HUES64 (cell line): ENCODE measurements at regions not wholly inside any gene's neighbourhood (a gene's known extent, or its start where the extent isn't known, plus 50 kb on each side); places are given as distances from the start of the nearest gene placed in this dataset.
A peak's percentile ranks its signal among the peaks of the same experiment; 100 is the strongest.
"Not testable (repeated sequence)": the region's sequence is repeated elsewhere in the genome, so short reads cannot be mapped to it uniquely, and the experiment has no call there.

Experiments
- H3K27ac ChIP-seq: 2 replicates; pipeline ENCODE4 v1.7.0; 2013; ENCODE audit warnings: low read depth, low read length, inconsistent platforms
- H3K27me3 ChIP-seq: 2 replicates; pipeline ENCODE4 v1.6.1; 2013; ENCODE audit warnings: mild to moderate bottlenecking, low read length; ENCODE audit not compliant: insufficient read depth
- H3K36me3 ChIP-seq: 2 replicates; pipeline ENCODE4 v1.6.1; 2013; ENCODE audit warnings: mild to moderate bottlenecking, low read length; ENCODE audit not compliant: insufficient read depth
- H3K4me1 ChIP-seq: 2 replicates; pipeline ENCODE4 v1.6.1; 2013; ENCODE audit warnings: mild to moderate bottlenecking, low read length, moderate library complexity; ENCODE audit not compliant: insufficient read depth
- H3K4me3 ChIP-seq: 2 replicates; pipeline ENCODE4 v1.5.1; 2013; ENCODE audit warnings: mild to moderate bottlenecking, low read length, moderate library complexity
- H3K9ac ChIP-seq: 2 replicates; pipeline ENCODE4 v1.6.1; 2013; ENCODE audit warnings: mild to moderate bottlenecking, low read depth, low read length
- H3K9me3 ChIP-seq: 2 replicates; pipeline ENCODE4 v1.6.1; 2013; ENCODE audit warnings: low read depth, low read length; ENCODE audit not compliant: insufficient read depth
- WGBS: fragments of 150-250, 120-280 bp; methylation state at CpG from one replicate; pipeline ENCODE4 v1.1.7; 2013; ENCODE audit warnings: missing lambda C conversion rate; 5-methylcytosine and 5-hydroxymethylcytosine counted together

DNA sequence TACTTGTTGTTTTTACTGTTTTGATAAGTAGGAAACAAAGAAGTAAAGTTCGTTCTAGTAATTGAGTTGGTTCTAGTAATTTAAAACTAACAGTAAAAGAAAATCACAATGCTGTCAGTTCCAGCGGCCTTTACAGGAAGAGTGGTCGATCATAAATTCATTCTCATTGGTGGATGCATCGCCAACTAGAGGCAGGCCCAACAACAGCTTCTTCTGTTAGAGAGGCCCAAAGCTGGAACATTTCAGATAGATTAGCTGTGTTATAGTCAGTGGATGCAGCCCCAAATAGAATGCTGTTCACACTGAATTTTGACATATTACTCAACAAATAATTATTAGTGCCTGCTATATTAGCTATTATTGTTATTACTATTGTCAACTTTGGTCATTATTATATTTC is 80.8 kb downstream of the ARRDC3 start:
- H3K27me3 ChIP-seq: no peaks in the 10 kb centered on the region
- no peaks in the 10 kb centered on the region for H3K4me1 ChIP-seq
- H3K9me3 ChIP-seq: no peaks in the 10 kb centered on the region
- no peak overlapping the region for H3K4me3 ChIP-seq
- H3K36me3 ChIP-seq: no peaks in the 10 kb centered on the region
- 90% methylated on average over 3 of the region's 4 CpGs for WGBS
- no peak overlapping the region for H3K9ac ChIP-seq
- H3K27ac ChIP-seq: no peak overlapping the region

GRCh38 chr5:91301106-91301846 is 81.8 kb downstream of the ARRDC3 start:
- 88% methylated on average over 4 of the region's 5 CpGs for WGBS
- Histone ChIP-seq H3K4me3 (no peak overlapping the region), H3K36me3 (no peaks in the 10 kb centered on the region), H3K27me3 (no peaks in the 10 kb centered on the region), H3K4me1 (no peaks in the 10 kb centered on the region), H3K9me3 (no peaks in the 10 kb centered on the region), H3K27ac (no peak overlapping the region), H3K9ac (no peak overlapping the region)

DNA sequence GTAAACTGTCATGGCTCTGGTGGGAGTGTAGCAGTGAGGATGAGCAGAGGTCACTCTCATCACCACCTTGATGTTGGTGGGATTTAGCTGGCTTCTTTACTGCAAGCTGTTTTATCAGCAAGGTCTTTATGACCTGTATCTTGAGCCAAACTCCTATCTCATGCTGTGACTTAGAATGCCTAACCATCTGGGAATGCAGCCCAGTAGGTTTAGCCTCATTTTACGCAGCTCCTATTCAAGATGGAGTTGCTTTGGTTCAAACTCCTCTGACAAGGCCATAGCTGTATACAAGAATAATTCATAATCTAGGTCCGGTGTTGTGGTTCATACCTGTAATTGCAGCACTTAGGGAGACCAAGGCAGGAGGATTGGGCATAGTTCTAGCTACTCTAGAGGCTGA is 85.1 kb downstream of the ARRDC3 start:
- Histone ChIP-seq H3K9ac (no peak overlapping the region), H3K27me3 (no peaks in the 10 kb centered on the region), H3K4me3 (no peak overlapping the region), H3K27ac (no peak overlapping the region), H3K36me3 (no peaks in the 10 kb centered on the region), H3K4me1 (peaks cover 5% of the 10 kb centered on the region), H3K9me3 (no peaks in the 10 kb centered on the region)
- 90% methylated on average over 2 of the region's 2 CpGs for WGBS

GRCh38 chr5:91296674-91297143 is 86.4 kb downstream of the ARRDC3 start:
- H3K4me3 ChIP-seq: no peak overlapping the region
- H3K36me3 ChIP-seq: no peaks in the 10 kb centered on the region
- H3K9ac ChIP-seq: no peak overlapping the region
- 95% methylated on average over 2 of the region's 2 CpGs for WGBS
- H3K27ac ChIP-seq: no peak overlapping the region
- H3K9me3 ChIP-seq: no peaks in the 10 kb centered on the region
- H3K4me1 ChIP-seq: peaks cover 13% of the 10 kb centered on the region
- no peaks in the 10 kb centered on the region for H3K27me3 ChIP-seq

DNA sequence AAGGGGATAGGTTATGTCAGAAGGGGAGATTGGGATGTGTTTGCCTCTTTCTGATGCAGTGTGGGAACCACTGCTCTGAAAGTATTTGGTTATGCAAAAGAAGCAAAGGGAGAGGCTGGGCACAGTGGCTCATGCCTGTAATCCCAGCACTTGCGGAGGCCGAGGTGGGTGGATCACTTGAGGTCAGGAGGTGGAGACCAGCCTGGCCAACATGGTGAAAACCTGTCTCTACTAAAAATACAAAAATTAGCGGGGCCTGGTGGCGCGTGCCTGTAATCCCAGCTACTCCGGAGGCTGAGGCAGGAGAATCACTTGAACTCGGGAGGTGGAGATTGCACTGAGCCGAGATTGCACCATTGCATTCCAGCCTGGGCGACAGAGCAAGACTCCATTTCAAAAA is 87.0 kb downstream of the ARRDC3 start:
- H3K4me1 ChIP-seq: peaks cover 13% of the 10 kb centered on the region
- not testable (repeated sequence) for H3K27ac ChIP-seq, H3K4me3 ChIP-seq, H3K9ac ChIP-seq, H3K9me3 ChIP-seq, H3K36me3 ChIP-seq, H3K27me3 ChIP-seq
- WGBS: 89% methylated on average over 9 of the region's 9 CpGs

DNA sequence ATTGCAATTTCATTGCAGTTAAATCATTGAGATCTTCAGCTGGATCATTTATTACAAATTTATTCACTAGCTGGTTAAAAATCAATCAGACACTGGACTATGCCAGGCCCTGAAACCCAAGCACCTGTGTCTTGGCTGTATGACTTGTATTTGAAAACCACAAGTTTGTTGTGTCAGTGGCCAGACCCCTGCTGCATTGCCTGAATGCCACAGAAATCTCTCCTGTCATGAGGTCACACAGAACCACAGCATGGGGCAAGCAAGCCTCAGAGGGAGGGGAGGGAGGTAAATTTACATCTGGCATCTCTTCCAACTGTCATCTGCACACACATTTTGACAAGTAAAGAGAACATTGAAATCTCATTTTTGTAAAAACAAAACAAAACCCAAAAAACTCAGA is 90.0 kb downstream of the ARRDC3 start:
- Histone ChIP-seq H3K27me3 (no peaks in the 10 kb centered on the region), H3K4me3 (no peak overlapping the region), H3K36me3 (no peaks in the 10 kb centered on the region), H3K4me1 (peaks cover 13% of the 10 kb centered on the region), H3K9ac (no peak overlapping the region), H3K27ac (peak overlapping the region; percentile 27; the same call in 1 of the 2 replicates), H3K9me3 (no peaks in the 10 kb centered on the region)

- 93% methylated on average over 3 of the region's 4 CpGs for WGBS
- H3K4me3 ChIP-seq: no peak overlapping the region
- H3K27ac ChIP-seq: no peak overlapping the region
- no peaks in the 10 kb centered on the region for H3K9me3 ChIP-seq
- no peaks in the 10 kb centered on the region for H3K27me3 ChIP-seq
- H3K9ac ChIP-seq: no peak overlapping the region
- H3K36me3 ChIP-seq: no peaks in the 10 kb centered on the region
- peaks cover 13% of the 10 kb centered on the region for H3K4me1 ChIP-seq
These were observed 91.2 kb downstream of the ARRDC3 start for GRCh38 chr5:91291628-91292569.

DNA sequence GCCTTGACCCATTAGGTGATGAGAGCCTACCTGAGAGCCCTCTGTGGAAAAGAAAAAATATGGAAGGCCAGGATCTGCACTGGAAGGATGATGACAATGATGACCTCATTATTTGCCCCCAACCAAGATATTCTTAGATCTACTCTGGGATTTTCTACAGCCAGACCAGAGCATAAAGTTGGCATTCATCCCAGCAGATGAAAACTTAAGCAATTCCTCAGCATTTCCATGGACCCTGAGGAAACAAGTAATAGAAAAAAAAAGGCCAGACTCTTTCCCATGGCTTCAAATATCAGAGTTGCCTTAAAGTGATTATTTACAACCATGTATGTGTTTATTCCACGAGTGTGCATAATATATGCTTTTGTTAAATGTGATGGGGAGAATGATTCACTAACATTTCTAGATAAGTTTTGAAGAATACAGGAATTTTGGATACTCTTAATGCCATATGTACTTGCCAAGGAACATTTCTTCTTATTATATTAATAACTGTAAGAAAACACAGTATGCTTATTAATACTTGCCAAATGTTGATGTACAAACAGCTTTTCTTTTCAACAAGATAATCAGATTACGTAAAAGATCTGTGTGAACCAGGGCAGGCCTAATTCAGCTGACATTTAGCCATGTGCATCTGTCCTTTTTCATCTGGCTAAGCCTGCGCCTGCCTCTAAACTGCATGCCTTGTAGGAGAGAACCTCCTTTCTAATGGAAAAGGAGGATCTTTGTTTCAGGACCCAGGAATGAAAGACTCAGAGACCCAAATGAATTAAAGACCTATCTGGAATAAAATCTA is 94.8 kb downstream of the ARRDC3 start:
- no peak overlapping the region for H3K9ac ChIP-seq

GRCh38 chr5:91285062-91285461 is 98.1 kb downstream of the ARRDC3 start:
- H3K9ac ChIP-seq, H3K27me3 ChIP-seq, H3K4me3 ChIP-seq, H3K9me3 ChIP-seq, H3K4me1 ChIP-seq, H3K27ac ChIP-seq, H3K36me3 ChIP-seq: not testable (repeated sequence)
- 88% methylated on average over 4 of the region's 4 CpGs for WGBS

More for the DNA sequence above, 94.8 kb downstream of the ARRDC3 start:
- H3K9me3 ChIP-seq: 0 out of 2 replicates have a peak, but pooled peaks cover 3% of the 10 kb centered on the region
- WGBS: 95% methylated on average over 2 of the region's 3 CpGs
- H3K27ac ChIP-seq: no peak overlapping the region
- H3K4me1 ChIP-seq: peaks cover 11% of the 10 kb centered on the region
- H3K4me3 ChIP-seq: no peak overlapping the region
- no peaks in the 10 kb centered on the region for H3K27me3 ChIP-seq
- H3K36me3 ChIP-seq: no peaks in the 10 kb centered on the region

- Histone ChIP-seq H3K27ac (no peak overlapping the region), H3K27me3 (peaks cover 6% of the 10 kb centered on the region; the same call in 1 of the 2 replicates), H3K9ac (no peak overlapping the region), H3K36me3 (no peaks in the 10 kb centered on the region), H3K4me1 (peaks cover 10% of the 10 kb centered on the region), H3K9me3 (0 out of 2 replicates have a peak, but pooled peaks cover 3% of the 10 kb centered on the region), H3K4me3 (no peak overlapping the region)
These were observed 99.2 kb downstream of the ARRDC3 start for GRCh38 chr5:91283899-91284298.
